ENCODE measurements at regions not wholly inside any gene's neighbourhood (a gene's known extent, or its start where the extent isn't known, plus 50 kb on each side); places are given as distances from the start of the nearest gene placed in this dataset.

GRCh38 chr12:85695097-85695715 lies 141.0 kb downstream of the RASSF9 start:
- no peak for DNase-seq

GRCh38 chr12:85697003-85697402 lies 139.2 kb downstream of the RASSF9 start:
- DNase-seq: no peak

DNA sequence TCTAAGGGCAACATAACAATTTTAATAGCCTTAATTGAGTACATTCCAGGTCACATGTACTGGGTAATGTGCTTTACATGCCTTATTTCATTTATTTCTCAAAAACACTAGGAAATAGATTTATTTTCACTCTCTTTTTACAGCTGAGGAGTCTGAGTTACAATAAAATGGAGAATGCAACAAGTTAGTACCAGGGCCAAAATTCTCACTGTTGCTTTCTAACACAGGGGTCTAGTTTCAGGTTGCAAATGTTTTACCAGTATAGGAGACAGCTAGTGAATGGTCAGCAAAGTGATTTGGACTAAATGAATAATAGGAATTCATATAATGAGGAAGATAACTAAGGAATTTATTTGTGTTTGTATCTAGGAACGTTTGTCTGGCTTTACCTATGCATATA lies 137.3 kb downstream of the RASSF9 start:
- DNase-seq: no peak

DNA sequence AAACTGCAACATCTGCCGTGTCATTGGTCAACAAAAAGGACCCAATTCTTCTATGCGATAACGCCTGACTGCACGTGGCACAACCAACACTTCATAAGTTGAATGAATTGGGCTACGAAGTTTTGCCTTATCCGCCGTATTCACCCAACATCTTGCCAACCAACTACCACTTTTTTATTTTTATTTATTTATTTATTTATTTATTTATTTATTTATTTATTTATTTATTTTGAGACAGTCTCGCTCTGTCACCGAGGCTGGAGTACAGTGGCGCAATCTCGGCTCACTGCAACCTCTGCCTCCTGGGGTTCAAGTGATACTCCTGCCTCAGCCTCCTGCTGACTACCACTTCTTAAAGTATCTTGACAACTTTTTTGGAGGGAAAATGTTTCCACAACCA lies 127.4 kb downstream of the RASSF9 start:
- DNase-seq: no peak

- no peak for DNase-seq
Observed at GRCh38 chr12:85711735-85712390, 124.3 kb downstream of the RASSF9 start.

DNA sequence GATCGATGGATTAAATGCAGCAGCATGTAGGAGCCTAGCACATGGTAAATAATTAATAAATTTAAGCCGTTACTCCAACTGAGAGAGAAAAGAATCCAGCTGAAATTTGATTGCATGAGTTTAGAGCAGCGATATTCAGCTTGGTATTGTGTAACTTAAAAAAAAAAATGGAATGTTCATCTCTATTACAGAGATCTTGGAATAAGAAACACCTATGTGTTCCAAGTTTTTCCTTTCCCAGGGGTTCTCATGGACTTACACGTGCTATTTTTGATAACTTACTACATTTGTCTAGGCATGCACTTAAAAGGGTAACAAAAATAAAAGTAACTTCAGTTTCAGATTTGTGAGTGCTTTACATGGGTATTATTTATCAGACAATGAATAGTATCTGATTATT lies 122.8 kb downstream of the RASSF9 start:
- no peak for DNase-seq

DNA sequence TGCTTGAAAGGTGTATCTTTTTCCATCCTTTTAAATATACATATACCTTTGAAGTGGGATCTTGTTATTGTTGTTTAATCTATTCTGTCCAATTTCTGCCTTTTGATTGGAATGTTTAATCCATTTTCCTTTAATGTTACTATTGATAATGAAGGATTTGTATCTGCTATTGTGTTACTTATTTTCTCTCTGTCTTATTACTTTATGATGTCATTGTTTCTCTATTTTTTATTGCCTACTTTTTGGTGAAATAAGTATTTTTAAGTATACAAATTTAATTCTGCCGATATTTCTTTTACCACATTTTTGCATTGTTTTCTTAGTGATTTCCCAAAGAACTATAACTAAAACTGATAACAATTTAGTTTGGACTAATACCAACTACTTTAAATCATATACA lies 121.8 kb downstream of the RASSF9 start:
- no peak for DNase-seq

- no peak for DNase-seq
Observed at GRCh38 chr12:85720308-85721033, 115.7 kb downstream of the RASSF9 start.

- no peak for DNase-seq
Observed at GRCh38 chr12:85725991-85726390, 110.2 kb downstream of the RASSF9 start.

GRCh38 chr12:85733221-85733840 lies 102.9 kb downstream of the RASSF9 start:
- no peak for DNase-seq

DNA sequence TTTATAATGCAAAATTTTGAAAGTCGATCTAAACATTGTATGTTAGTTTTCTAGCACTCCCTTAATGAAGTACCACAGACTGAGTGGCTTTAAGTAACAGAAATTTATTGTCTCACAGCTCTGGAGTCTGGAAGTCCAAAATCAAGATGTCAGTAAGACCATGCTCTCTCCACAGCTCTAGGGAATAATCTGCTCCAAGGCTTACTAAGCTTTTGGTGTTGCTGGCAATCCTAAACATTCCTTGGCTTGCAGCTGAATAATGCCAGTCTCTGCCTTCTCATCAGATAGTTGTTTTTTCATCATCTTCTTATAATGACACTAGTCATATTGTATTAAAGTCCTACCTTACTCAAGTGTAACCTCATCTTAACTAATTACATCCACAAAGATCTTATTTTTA lies 102.2 kb downstream of the RASSF9 start:
- DNase-seq: no peak

- DNase-seq: no peak
Observed at GRCh38 chr12:85740186-85740585, 96.0 kb downstream of the RASSF9 start.

GRCh38 chr12:85741046-85741445 lies 95.2 kb downstream of the RASSF9 start:
- no peak for DNase-seq

- DNase-seq: no peak
Observed at GRCh38 chr12:85747941-85748495, 88.2 kb downstream of the RASSF9 start.

Measured in NCI-H1048 (cell line).